HL-60 (cell line): ENCODE measurements at regions not wholly inside any gene's neighbourhood (a gene's known extent, or its start where the extent isn't known, plus 50 kb on each side); places are given as distances from the start of the nearest gene placed in this dataset.

Source experiments
- DNase-seq, 2 experiments: peaks; one replicate each; pipeline ENCODE4 v3.0.0-alpha.2; 2010 to 2020; ENCODE audit warnings: low read depth in 1 of 2, low spot score in 1 of 2
- H3K27ac ChIP-seq: fragments of 250-450 bp; sonication (Bioruptor Pico); replicated peaks from 2 replicates; pipeline ENCODE4 v1.5.1; 2020; ENCODE audit warnings: mild to moderate bottlenecking, moderate library complexity
- H3K27me3 ChIP-seq: fragments of 250-450 bp; sonication (Bioruptor Pico); 2 replicates; pipeline ENCODE4 v1.5.1; 2021; ENCODE audit warnings: mild to moderate bottlenecking, moderate library complexity; ENCODE audit not compliant: insufficient read depth, poor library complexity, severe bottlenecking
- H3K4me3 ChIP-seq: replicated peaks from 2 replicates; pipeline ENCODE4 v1.5.1; 2011; ENCODE audit warnings: mild to moderate bottlenecking, control low read depth, low read length; ENCODE audit not compliant: insufficient read depth
- GABPA ChIP-seq: IDR thresholded peaks from 2 replicates; pipeline ENCODE4 v1.6.1; 2012; ENCODE audit warnings: low read depth
- POLR2AphosphoS5 ChIP-seq: IDR thresholded peaks from 2 replicates; pipeline ENCODE4 v1.6.1; 2012; ENCODE audit warnings: low read depth
- SPI1 ChIP-seq: IDR thresholded peaks from 2 replicates; pipeline ENCODE4 v1.6.1; 2012; ENCODE audit warnings: low read depth, mild to moderate bottlenecking, borderline replicate concordance
- TF ChIP-seq, protein P1 (sequence below): IDR thresholded peaks from one replicate; pipeline ENCODE4 v1.5.1; 2011; ENCODE audit warnings: low read length, control low read depth, inconsistent platforms; ENCODE audit not compliant: insufficient read depth
- TF ChIP-seq, protein P2 (sequence below): IDR thresholded peaks from 2 replicates; pipeline ENCODE4 v1.6.1; 2012; ENCODE audit warnings: low read depth; ENCODE audit not compliant: insufficient replicate concordance

DNA sequence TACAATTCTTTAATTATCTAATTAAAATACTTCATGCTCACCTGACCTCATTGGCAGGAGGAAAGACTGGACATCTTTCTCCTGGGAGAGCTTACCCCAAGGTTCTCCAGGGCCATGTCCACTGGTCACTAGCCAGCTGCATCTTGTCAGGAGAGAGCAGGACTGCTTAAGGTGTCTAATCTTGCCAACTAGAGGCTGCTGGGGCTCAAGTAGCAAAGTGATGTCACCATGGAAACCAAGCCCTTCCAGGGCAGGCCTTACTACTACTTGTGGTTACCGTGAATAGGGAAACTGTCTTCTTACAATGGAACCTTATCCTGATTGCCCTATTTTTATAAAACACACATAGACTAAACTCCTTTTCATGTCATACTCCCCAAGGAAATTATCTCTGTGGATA is 376.4 kb downstream of the SNAPC1 start:
- Histone ChIP-seq H3K4me3 (no peak overlapping the region), H3K27me3 (no peaks in the 10 kb centered on the region), H3K27ac (no peak overlapping the region)
- DNase-seq = no peak
- TF ChIP-seq POLR2AphosphoS5 (no peak), SPI1 (no peak), GABPA (no peak)
- TF ChIP-seq, protein P1, sequence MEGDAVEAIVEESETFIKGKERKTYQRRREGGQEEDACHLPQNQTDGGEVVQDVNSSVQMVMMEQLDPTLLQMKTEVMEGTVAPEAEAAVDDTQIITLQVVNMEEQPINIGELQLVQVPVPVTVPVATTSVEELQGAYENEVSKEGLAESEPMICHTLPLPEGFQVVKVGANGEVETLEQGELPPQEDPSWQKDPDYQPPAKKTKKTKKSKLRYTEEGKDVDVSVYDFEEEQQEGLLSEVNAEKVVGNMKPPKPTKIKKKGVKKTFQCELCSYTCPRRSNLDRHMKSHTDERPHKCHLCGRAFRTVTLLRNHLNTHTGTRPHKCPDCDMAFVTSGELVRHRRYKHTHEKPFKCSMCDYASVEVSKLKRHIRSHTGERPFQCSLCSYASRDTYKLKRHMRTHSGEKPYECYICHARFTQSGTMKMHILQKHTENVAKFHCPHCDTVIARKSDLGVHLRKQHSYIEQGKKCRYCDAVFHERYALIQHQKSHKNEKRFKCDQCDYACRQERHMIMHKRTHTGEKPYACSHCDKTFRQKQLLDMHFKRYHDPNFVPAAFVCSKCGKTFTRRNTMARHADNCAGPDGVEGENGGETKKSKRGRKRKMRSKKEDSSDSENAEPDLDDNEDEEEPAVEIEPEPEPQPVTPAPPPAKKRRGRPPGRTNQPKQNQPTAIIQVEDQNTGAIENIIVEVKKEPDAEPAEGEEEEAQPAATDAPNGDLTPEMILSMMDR = no peak
- TF ChIP-seq, protein P2, sequence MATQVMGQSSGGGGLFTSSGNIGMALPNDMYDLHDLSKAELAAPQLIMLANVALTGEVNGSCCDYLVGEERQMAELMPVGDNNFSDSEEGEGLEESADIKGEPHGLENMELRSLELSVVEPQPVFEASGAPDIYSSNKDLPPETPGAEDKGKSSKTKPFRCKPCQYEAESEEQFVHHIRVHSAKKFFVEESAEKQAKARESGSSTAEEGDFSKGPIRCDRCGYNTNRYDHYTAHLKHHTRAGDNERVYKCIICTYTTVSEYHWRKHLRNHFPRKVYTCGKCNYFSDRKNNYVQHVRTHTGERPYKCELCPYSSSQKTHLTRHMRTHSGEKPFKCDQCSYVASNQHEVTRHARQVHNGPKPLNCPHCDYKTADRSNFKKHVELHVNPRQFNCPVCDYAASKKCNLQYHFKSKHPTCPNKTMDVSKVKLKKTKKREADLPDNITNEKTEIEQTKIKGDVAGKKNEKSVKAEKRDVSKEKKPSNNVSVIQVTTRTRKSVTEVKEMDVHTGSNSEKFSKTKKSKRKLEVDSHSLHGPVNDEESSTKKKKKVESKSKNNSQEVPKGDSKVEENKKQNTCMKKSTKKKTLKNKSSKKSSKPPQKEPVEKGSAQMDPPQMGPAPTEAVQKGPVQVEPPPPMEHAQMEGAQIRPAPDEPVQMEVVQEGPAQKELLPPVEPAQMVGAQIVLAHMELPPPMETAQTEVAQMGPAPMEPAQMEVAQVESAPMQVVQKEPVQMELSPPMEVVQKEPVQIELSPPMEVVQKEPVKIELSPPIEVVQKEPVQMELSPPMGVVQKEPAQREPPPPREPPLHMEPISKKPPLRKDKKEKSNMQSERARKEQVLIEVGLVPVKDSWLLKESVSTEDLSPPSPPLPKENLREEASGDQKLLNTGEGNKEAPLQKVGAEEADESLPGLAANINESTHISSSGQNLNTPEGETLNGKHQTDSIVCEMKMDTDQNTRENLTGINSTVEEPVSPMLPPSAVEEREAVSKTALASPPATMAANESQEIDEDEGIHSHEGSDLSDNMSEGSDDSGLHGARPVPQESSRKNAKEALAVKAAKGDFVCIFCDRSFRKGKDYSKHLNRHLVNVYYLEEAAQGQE = no peak

DNA sequence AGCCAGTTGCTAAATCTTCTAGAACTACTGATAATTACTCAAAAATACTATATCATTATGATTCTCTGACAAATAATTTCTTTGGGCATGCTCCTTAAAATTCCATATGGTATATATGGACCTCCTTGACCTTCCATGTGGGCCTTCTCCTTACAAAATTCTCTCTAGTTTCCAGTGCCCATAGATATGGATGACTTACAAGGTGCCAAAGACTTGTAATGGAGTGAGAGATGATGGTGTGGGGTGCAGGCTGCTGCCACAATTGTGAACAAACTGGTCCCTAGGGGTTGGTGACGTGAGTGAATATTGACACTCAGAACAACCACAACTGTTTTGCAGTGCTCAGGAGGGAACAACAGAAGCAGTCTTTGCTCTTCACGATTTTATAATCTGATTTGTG is 378.9 kb downstream of the SNAPC1 start:
- H3K27me3 ChIP-seq = no peaks in the 10 kb centered on the region
- no peak for DNase-seq
- TF ChIP-seq POLR2AphosphoS5 (no peak), SPI1 (no peak), GABPA (no peak)
- TF ChIP-seq, protein P2 = no peak
- TF ChIP-seq, protein P1 = no peak
- H3K4me3 ChIP-seq = no peak overlapping the region
- H3K27ac ChIP-seq = no peak overlapping the region

DNA sequence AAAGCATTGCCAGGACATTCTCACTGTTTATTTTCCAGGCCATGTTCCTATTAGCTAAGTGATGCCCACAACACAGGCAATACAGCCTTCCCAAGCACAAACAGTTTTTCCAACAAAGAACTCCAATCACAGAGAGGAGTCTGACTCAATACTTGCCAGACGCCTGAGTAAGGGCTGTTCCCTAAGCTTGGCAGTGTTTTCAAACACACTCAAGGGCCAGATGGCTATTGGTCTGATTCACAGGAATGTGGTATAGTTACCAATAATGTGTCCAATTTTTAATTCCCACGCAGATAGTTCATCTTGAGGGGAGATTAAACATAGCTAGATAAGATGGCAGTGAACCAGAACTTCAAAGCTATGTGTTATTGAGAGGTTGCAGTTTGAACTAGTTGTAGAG is 381.0 kb downstream of the SNAPC1 start:
- no peaks in the 10 kb centered on the region for H3K27me3 ChIP-seq
- no peak overlapping the region for H3K4me3 ChIP-seq
- TF ChIP-seq, protein P1 = no peak
- TF ChIP-seq, protein P2 = no peak
- TF ChIP-seq SPI1 = no peak
- no peak for TF ChIP-seq GABPA
- TF ChIP-seq POLR2AphosphoS5 = no peak
- H3K27ac ChIP-seq = no peak overlapping the region
- DNase-seq = no peak
